Choroid plexus epithelial cell (primary cell): ENCODE measurements at regions not wholly inside any gene's neighbourhood (a gene's known extent, or its start where the extent isn't known, plus 50 kb on each side); places are given as distances from the start of the nearest gene placed in this dataset.

ENCODE experiments used
- DNase-seq: peaks from one replicate; pipeline ENCODE4 v3.0.0-alpha.2; 2010; ENCODE audit warnings: low read depth
- H3K4me3 ChIP-seq: 2 replicates; pipeline ENCODE4 v1.5.1; 2011; ENCODE audit warnings: low read depth, mild to moderate bottlenecking, control low read depth, low read length, moderate library complexity
- CTCF ChIP-seq: conservative IDR thresholded peaks from 2 replicates; pipeline ENCODE4 v1.5.1; 2011; ENCODE audit warnings: low read depth, mild to moderate bottlenecking, control low read depth, inconsistent platforms, low read length, moderate library complexity

- H3K4me3 ChIP-seq = no peak overlapping the region
- no peak for DNase-seq
- TF ChIP-seq CTCF = no peak
Measured at GRCh38 chr2:123093199-123093598, 931.9 kb upstream of the CNTNAP5 start.

- TF ChIP-seq CTCF = no peak
- no peak overlapping the region for H3K4me3 ChIP-seq
- no peak for DNase-seq
Measured at GRCh38 chr2:123095219-123095835, 929.8 kb upstream of the CNTNAP5 start.

- H3K4me3 ChIP-seq = no peak overlapping the region
- no peak for TF ChIP-seq CTCF
- no peak for DNase-seq
Measured at GRCh38 chr2:123098619-123099018, 926.5 kb upstream of the CNTNAP5 start.

GRCh38 chr2:123101434-123101833 lies 923.7 kb upstream of the CNTNAP5 start:
- DNase-seq = no peak
- H3K4me3 ChIP-seq = no peak overlapping the region
- TF ChIP-seq CTCF = no peak

GRCh38 chr2:123103902-123104301 lies 921.2 kb upstream of the CNTNAP5 start:
- no peak for TF ChIP-seq CTCF
- no peak for DNase-seq
- no peak overlapping the region for H3K4me3 ChIP-seq

- TF ChIP-seq CTCF = no peak
- DNase-seq = no peak
Measured at GRCh38 chr2:123116595-123116994, 908.5 kb upstream of the CNTNAP5 start.

GRCh38 chr2:123127236-123127635 lies 897.9 kb upstream of the CNTNAP5 start:
- no peak overlapping the region for H3K4me3 ChIP-seq
- DNase-seq = no peak
- TF ChIP-seq CTCF = no peak

More at GRCh38 chr2:123116595-123116994, 908.5 kb upstream of the CNTNAP5 start:
- no peak overlapping the region for H3K4me3 ChIP-seq
